Gastroesophageal sphincter (tissue), 3 donors: ENCODE measurements at regions not wholly inside any gene's neighbourhood (a gene's known extent, or its start where the extent isn't known, plus 50 kb on each side); places are given as distances from the start of the nearest gene placed in this dataset.

ENCODE experiments used
- EP300 ChIP-seq: sonication (generic); formaldehyde crosslinking; IDR thresholded peaks from one replicate; pipeline ENCODE4 v1.6.1; 2017; ENCODE audit warnings: antibody characterized with exemption, mild to moderate bottlenecking
- POLR2A ChIP-seq, 2 donors: fragments of 450-650 bp; IDR thresholded peaks; one replicate each; pipeline ENCODE4 v1.6.1; 2017; ENCODE audit warnings: antibody characterized with exemption in 2 of 2, mild to moderate bottlenecking in 2 of 2, moderate library complexity in 1 of 2
- POLR2AphosphoS5 ChIP-seq: sonication (generic); formaldehyde crosslinking; IDR thresholded peaks from one replicate; pipeline ENCODE4 v1.6.1; 2017; ENCODE audit warnings: antibody characterized with exemption
- TF ChIP-seq, protein P1 (sequence below), 4 experiments: fragments of 200-600 bp in 2 of 4; fragments of 450-650 bp in 2 of 4; sonication (generic) in 1 of 4; IDR thresholded peaks; one replicate each; pipeline ENCODE4 v1.5.1; 2017 to 2019; ENCODE audit warnings: antibody characterized with exemption in 4 of 4, mild to moderate bottlenecking in 2 of 4, moderate library complexity in 2 of 4

DNA sequence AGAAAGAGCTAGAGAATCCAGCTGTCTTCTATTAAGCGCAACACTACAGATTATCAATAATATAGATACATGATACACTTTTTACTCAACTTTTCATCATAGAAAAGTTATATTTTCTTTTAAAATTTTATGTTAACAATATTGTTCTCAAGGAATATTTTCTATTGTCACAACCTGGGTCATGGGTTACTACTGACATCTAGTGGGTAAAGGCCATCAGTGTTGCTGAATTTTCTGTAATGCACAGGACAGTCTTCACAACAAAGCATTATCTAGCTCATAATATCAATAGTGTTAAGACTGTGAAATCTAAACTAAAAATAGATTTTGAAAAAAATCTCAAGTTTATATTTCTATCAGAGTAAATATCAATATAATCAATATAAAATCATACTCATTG, 209.8 kb downstream of the ZNF33B start:
- no peak for TF ChIP-seq EP300
- TF ChIP-seq, protein P1, sequence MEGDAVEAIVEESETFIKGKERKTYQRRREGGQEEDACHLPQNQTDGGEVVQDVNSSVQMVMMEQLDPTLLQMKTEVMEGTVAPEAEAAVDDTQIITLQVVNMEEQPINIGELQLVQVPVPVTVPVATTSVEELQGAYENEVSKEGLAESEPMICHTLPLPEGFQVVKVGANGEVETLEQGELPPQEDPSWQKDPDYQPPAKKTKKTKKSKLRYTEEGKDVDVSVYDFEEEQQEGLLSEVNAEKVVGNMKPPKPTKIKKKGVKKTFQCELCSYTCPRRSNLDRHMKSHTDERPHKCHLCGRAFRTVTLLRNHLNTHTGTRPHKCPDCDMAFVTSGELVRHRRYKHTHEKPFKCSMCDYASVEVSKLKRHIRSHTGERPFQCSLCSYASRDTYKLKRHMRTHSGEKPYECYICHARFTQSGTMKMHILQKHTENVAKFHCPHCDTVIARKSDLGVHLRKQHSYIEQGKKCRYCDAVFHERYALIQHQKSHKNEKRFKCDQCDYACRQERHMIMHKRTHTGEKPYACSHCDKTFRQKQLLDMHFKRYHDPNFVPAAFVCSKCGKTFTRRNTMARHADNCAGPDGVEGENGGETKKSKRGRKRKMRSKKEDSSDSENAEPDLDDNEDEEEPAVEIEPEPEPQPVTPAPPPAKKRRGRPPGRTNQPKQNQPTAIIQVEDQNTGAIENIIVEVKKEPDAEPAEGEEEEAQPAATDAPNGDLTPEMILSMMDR (IDR thresholded peaks at IDR 0.05) = peak in 2 of 4 experiments; percentile 6 to 33
- no peak for TF ChIP-seq POLR2A (IDR thresholded peaks at IDR 0.05)
- TF ChIP-seq POLR2AphosphoS5 = no peak
